Dermis microvascular lymphatic vessel endothelial cell (primary cell): ENCODE measurements at regions not wholly inside any gene's neighbourhood (a gene's known extent, or its start where the extent isn't known, plus 50 kb on each side); places are given as distances from the start of the nearest gene placed in this dataset.
A peak's percentile ranks its signal among the peaks of the same experiment; 100 is the strongest.
"Not testable (repeated sequence)": the region's sequence is repeated elsewhere in the genome, so short reads cannot be mapped to it uniquely, and the experiment has no call there.

Source experiments
- DNase-seq, 2 donors: peaks; one replicate each; pipeline versions ENCODE4 v3.0.0 to v3.0.0-alpha.2; 2010; ENCODE audit warnings: low read depth in 2 of 2

- DNase-seq = no peak
Observed at GRCh38 chr10:36872702-36873393, 252.6 kb upstream of the ANKRD30A start.

DNA sequence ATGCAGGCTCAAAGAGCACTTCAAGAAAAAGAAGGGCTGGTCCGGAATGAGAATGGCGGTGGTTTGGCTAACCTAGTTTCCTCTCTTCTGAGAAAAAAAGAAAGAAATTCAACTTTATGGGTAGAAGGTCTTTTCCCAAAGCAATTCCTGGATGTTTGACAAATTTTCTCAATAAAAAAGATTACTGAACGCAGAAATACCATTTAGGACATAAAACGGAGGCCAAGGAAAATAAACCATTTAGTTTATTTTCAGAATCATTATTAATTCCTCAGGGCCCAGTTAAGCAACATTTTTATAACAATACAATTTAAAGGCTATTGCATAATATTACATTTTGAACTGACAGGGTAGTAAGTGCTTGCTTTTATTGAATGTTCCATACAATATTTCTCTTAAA is 284.6 kb upstream of the ANKRD30A start:
- no peak for DNase-seq

DNA sequence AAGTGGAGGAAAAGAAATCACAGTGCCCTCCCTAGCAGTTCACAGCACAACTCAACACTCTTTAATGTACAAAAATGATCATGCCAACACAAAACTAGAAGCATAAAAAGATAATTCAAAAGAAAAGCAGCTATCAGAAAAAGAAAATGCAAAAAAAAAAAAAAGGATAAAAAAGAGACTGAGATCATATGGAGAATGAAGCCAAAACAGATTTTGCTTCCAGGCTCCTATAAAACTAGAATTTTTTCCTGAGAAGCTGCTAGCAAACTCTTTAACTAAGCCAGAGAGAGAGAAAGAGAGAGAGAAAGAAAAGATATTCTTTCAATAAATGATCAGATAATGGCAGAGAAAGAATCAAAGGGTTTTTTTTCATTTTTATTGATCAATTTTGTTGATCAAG is 288.0 kb upstream of the ANKRD30A start:
- no peak for DNase-seq

DNA sequence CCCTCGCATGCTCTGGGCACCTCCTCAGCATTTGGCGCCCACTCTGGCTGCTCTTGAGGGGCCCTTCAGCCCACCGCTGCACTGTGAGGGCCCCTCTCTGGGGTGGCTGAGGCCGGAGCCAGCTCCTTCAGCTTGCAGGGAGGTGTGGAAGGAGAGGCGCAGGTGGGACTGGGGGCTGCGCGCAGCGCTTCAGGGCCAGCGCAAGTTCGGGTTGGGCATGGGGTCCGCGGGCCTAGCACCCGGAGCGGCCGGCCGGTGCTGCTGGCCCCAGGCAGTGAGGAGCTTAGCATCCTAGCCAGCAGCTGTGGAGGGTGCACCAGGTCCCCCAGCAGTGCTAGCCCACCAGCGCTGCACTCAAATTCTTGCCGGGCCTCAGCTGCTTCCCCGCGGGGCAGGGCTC is 305.6 kb upstream of the ANKRD30A start:
- DNase-seq = no peak

- no peak for DNase-seq
Observed at GRCh38 chr10:36817898-36818297, 307.5 kb upstream of the ANKRD30A start.

DNA sequence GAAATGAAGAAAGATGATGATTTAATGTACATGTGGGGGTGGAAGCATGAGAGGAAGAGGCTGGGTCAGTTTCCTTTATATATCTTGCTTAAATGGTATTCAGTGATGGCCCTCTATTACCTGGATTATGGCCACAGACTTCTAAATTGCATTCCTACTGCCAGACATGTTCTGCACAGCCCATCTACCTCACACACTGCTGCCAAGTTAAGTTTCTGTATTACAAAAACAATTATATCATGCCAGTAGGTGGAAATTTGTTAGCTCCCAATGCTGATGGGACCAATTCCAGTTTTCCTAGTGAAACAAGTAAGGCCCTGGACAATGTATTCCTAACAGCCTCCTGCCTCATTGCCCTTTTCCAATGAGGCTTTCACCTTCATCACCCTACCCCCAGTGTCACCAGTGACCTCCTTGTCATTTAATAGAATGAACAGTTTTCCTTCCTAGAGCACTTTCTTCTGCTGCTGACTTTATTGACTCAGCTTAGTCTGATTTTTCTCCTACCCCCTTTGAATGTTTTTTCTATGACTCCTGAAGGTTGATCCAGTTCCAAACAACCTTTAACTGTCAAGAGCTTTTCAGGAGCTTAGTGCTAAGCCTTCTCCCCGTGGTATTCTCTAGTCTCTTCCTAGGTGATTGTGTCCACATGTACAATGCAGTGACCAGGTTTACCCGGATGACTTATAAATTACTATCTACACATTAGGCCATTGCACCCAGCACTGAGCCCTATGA is 316.6 kb upstream of the ANKRD30A start:
- DNase-seq = no peak

GRCh38 chr10:36803229-36803628 is 322.2 kb upstream of the ANKRD30A start:
- no peak for DNase-seq

- no peak for DNase-seq
Observed at GRCh38 chr10:36802490-36803153, 322.8 kb upstream of the ANKRD30A start.

- no peak for DNase-seq
Observed at GRCh38 chr10:36801660-36802059, 323.7 kb upstream of the ANKRD30A start.

DNA sequence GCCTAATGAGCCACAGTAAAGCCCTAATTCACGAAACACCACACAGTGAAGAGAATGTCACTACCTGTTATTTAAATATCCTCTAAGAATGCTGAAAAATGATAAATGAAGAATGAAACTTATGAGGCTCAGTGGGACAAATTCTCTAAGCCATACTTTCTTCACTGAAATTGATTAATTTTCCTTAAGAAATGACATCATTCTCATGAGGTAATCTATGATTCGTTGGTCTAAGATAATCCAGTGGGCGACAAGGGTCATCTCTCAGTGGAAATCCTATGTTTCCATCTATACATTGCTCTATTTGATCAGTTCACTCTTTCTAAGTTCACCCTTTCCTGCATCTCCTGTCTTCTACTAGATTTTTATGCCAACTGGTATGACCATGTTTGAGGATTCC is 330.4 kb upstream of the ANKRD30A start:
- DNase-seq = no peak

GRCh38 chr10:36789974-36790373 is 335.4 kb upstream of the ANKRD30A start:
- DNase-seq = no peak

DNA sequence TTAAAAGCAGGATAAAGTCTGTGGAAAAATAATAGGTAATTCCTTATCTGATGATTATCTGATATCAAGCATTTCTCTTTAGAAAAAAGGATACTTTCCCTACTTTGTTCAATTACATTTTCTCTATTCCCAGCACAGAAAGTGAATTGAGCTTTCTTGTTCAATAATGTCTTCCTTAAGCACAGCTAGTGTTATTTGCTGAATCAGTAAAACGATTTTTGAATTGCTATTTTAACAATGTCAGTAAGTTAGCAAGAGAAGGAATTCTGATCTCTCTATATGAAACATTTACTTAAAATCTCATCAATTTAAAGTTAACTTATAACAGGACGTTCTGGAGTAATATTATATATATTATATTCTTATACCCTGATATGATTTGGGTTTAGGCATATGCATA is 337.2 kb upstream of the ANKRD30A start:
- no peak for DNase-seq

GRCh38 chr10:36783400-36783799 is 342.0 kb upstream of the ANKRD30A start:
- no peak for DNase-seq

- DNase-seq = no peak
Observed at GRCh38 chr10:36781570-36781969, 343.8 kb upstream of the ANKRD30A start.

GRCh38 chr10:36780158-36780557 is 345.2 kb upstream of the ANKRD30A start:
- no peak for DNase-seq

DNA sequence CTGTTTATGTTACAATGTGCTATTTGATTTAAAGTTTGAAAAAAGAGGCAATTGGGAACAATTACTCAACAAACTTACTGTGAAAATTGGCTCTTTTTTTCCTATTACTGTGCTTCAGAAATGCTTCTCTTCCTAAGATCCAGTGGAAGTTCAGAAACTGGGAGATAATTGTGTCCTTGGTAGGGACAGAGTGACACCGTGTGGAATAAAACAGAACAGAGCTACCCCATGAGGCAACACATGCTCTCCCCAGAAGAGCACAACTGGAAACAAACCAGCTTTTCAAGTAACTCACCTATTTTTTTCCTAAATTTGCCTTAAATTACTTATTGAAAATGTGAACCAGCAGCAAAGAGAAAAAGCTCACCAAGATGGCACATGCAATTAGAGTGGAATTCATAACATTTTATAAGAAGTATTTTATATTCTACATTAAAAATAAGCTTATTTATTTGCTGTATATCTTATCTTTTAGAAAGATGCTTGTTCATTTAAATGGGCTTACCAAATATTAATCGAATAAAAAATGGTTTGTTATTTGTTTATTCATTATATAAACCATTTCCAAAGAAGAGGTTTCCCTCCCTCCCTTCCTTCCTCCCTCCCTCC is 346.1 kb upstream of the ANKRD30A start:
- peak; percentile 67 to 75 for DNase-seq

GRCh38 chr10:36778651-36779050 is 346.7 kb upstream of the ANKRD30A start:
- no peak for DNase-seq

- no peak for DNase-seq
Observed at GRCh38 chr10:36773652-36774051, 351.7 kb upstream of the ANKRD30A start.

GRCh38 chr10:36771725-36772124 is 353.7 kb upstream of the ANKRD30A start:
- peak in 1 of 2 donors; percentile 2 for DNase-seq

- DNase-seq = not testable (repeated sequence)
Observed at GRCh38 chr10:36769741-36770140, 355.7 kb upstream of the ANKRD30A start.

DNA sequence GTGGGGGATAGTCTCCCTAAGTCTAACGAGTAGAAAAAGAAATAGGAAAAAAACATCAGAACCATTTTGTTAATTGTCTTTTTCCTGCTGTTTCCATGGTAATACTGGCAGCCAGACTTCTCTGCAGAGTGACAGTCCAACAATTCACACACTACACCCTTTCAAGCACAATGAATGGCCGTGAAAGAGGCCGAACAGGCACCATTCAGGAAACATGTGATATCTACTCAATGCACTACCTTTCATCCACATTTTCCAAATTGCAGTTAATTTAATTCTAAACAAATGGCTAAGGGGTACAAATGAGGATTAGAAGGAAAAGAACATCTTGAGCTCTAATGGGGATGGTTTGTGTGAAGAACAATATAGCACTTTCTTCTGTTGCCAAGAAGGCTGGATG is 358.5 kb upstream of the ANKRD30A start:
- DNase-seq = peak; percentile 2 to 11

DNA sequence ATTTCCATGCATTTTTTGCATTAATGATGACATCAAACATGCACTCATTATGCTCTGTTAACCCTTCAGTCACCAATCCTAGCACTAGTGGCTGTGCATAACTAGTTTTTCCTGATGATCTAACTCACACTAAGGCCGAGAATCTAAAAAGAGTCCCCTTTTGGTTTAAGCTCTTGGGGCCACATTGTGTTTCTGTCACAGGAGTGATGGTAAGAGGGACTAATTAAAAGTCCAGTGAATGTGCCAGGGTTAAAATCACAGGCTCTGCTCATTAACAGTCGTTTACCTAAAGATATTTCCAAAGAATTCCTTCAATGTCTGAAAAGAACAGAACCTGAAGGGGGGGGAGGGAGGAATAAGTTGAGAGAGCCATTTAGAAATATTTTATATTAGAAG is 359.0 kb upstream of the ANKRD30A start:
- DNase-seq = no peak
